GM18502 (cell line): ENCODE measurements at regions not wholly inside any gene's neighbourhood (a gene's known extent, or its start where the extent isn't known, plus 50 kb on each side); places are given as distances from the start of the nearest gene placed in this dataset.
"Not testable (repeated sequence)": the region's sequence is repeated elsewhere in the genome, so short reads cannot be mapped to it uniquely, and the experiment has no call there.

ENCODE experiments used
- ATAC-seq: cut with Tn5 transposase; IDR thresholded peaks from one replicate; pipeline ENCODE4 v1.9.1; 2021; ENCODE audit warnings: mild to moderate bottlenecking; ENCODE audit not compliant: unreplicated experiment, poor library complexity

DNA sequence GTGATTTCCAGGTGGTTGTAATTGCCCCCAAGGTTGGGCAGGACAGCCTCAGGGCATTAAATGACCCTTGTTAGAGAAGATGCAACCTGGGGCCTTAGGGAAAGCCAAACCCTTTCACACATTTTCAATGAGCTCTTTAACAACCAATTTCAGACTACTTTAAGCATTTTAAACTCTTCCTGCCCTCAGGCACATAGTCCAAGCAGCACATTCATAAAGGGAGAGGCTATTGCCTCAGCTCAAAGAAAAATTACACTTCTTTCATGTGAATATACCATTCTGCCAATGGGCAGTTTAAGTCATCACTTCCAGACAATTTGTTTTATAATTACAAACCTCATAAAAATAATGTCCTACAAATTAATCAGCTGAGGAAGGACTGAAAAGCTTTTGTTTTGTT, 544.5 kb downstream of the NPIPA7 start:
- no peak for ATAC-seq

DNA sequence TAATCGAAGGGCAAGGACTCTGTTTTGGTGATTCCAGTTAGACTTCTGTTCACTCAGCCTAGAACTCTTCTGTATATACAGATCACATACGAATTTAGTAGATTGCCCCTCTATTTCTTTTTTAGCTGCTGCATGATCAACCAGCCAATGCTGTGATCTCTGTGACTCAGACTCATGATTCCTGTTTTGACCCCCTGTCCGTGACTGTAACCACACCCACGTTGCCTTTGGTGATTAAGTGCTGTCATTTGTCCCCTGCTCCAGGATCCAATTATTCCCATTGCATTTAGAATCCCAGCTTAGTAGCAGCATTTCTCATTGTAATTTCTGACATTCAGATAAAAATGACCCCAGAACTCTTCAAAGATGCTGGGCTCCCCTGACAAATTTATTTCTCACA, 545.7 kb downstream of the NPIPA7 start:
- ATAC-seq, result no peak

DNA sequence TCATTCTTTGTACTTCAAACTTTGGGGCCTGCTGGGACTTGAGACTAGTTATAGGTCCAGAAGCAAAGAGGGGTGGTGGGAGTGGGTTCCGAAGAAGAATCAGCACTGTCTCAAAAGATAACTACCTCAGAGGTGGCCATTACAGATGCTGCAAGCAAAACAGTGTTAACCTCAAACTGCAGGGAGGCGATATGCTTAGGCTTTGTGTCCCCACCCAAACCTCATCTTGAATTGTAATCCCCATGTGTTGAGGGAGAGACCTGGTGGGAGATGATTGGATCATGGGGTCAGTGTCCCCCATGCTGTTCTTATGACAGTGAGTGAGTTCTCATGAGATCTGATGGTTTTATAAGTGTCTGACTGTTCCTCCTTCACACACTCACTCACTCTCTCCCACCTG, 545.3 kb downstream of the XYLT1 start:
- ATAC-seq, result no peak

DNA sequence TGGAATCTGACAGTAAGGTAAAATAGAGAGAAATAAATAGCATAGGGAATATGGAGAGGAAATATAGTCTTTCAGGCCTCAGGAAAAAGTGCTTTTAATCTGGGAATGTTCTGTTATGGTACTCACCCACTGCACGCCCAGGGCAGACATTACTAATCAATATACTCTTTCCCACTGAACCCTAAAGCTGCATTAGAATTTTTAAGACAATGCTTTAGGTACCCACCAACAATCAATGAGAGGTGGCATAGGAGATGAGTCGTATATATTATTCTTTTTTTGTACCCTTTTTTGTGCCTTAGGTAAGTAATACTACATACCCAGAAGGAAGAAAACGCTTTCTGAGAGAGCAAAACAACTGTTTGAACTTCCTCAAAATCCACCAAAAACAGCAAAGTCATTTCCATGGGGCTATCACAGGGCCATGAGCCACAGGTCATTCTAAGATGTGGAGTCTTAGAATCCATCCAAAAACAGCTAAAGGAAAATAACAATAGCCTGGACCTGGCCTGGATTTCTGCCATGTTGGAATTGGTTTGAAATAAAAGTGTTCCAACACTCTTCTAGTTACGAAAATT, 542.1 kb downstream of the XYLT1 start:
- no peak for ATAC-seq

GRCh38 chr16:16930309-16931000, 540.3 kb downstream of the XYLT1 start:
- ATAC-seq, result no peak

- ATAC-seq, result no peak
These were observed 536.9 kb downstream of the XYLT1 start for GRCh38 chr16:16933861-16934260.

DNA sequence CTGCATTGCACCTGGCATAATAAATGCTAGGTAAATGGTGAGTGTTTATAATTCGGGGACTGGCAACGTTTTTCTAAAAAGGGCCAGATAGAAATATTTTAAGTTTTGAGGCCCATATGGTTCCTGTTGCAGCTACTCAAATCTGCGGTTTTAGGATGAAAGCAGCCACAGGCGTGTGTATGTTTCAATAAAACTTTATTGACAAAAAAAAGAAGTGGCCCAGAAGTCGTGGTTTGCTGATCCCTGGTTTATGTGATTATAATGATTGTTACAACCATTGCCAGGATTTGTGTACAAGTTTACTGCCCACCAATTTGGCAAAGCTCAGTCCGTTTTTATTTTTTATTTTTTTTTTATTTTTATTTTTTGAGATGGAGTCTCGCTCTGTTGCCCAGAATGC, 536.1 kb downstream of the XYLT1 start:
- ATAC-seq, result no peak

DNA sequence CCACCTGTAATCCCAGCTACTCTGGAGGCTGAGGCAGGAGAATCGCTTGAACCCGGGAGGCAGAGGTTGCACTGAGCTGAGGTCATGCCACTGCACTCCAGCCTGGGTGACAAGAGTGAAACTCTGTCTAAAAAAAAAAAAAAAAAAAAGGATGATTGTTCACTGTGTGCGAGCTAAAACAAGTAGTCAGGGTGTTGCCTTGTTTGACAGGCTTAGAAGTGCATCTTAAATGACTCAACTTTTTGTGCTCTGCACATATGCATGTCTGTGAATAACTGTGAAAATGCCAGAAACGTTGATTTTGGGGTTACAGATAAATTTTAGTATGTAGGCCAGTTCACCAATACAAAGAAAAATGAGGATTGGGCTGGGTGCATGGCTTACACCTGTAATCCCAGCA, 534.9 kb downstream of the XYLT1 start:
- not testable (repeated sequence) for ATAC-seq

- ATAC-seq, result no peak
These were observed 533.2 kb downstream of the XYLT1 start for GRCh38 chr16:16937576-16937975.

DNA sequence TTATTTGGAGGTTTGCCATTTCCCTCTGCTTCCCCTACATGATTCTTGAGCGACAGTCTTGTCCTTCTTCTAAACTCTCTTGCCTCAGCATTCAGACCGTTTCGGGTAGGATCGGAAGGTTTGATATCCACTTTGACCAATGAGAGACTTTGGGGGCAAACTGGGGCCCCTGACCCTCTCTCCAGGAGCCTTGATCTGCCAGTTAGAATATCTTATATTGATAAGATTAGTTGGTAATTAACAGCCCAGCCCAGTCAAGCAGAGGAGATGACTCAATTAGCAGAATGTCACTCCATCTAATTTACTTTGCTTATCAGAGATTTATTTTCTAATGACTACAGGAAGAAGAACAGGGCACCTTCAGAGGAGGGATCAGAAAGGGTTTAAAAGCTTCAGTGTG, 532.8 kb downstream of the XYLT1 start:
- no peak for ATAC-seq

DNA sequence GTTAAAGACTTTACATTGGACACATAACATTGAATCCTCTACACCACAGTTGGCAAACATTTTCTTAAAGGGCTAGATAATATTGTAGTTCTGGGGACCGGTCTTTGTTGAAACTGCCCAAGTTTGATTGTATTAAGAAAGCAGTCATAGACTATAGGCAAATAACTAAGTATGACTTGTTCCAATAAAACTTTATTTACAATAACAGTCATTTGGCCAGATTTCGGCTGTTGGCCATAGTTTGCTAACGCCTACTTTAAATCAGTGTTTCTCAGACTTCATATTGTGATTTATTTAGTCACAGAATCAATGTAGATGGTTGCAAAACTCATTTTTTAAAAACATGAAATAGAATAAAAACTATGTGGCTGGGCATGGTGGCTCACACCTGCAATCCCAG, 531.8 kb downstream of the XYLT1 start:
- no peak for ATAC-seq

DNA sequence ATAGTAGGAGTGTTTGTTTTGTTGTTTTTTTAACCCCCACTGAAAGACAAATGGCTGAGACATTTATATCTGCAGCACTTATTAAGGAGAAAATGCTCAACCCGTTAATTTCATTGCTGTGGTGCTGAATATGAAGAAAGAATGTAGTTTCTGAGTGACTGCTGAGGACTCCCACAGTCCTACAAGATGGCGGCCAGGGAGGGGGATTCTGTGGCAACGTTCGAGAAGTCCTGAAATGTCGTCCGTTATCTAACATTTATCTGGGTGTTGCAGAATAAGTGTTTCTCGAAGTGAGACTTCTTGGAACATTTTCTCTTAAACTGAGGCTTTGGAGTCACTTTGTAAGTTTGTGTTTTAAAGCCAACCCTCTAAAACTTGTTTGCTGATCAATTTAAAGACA, 530.4 kb downstream of the XYLT1 start:
- no peak for ATAC-seq

- ATAC-seq, result not testable (repeated sequence)
These were observed 527.9 kb downstream of the XYLT1 start for GRCh38 chr16:16942849-16943248.

DNA sequence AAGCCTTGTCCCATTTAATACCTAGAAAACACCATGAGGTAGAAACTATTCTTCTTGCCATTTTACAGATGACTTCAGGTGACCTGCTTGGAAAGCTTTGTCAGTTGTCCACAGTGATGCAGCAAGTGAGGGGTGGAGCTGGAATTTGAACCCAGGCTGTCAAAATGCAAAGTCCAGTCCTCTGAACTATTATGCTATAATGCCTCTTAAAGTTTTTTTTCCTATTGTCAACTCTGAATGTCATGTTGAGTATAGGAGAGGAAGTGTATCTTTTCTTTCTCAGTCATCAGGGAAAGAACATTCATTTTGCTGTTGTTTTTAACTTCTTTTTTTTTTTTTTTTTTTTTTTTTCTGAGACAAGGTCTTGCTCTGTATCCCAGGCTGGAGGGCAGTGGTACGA, 525.6 kb downstream of the XYLT1 start:
- no peak for ATAC-seq

GRCh38 chr16:16956376-16956775, 514.4 kb downstream of the XYLT1 start:
- ATAC-seq, result no peak

GRCh38 chr16:16960785-16961184, 510.0 kb downstream of the XYLT1 start:
- ATAC-seq, result no peak

DNA sequence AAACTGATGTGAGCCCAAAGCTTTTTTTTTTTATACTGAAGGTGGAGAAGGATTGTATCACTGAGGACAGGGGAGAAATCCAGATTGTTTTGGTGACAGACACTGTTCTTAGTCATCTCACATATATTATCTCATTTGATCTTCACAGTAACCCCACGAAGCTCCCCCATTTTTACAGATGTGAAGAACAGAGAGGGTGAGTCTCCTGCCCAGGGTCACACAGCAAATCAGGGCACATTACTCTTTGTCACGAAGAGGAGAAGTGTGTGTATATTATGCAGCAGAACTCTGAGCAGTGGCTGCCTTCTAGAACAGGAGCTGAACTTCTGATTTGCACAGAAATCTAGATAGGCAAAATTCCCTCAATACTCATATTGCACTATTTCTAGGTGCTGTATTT, 504.3 kb downstream of the XYLT1 start:
- no peak for ATAC-seq

GRCh38 chr16:16971042-16971441, 499.7 kb downstream of the XYLT1 start:
- ATAC-seq, result no peak

- ATAC-seq, result no peak
These were observed 497.9 kb downstream of the XYLT1 start for GRCh38 chr16:16972831-16973230.

GRCh38 chr16:16973707-16974591, 496.8 kb downstream of the XYLT1 start:
- ATAC-seq, result no peak

GRCh38 chr16:16982614-16983013, 488.1 kb downstream of the XYLT1 start:
- no peak for ATAC-seq
